Duodenal mucosa (tissue), 2 donors: ENCODE measurements at regions not wholly inside any gene's neighbourhood (a gene's known extent, or its start where the extent isn't known, plus 50 kb on each side); places are given as distances from the start of the nearest gene placed in this dataset.

ENCODE experiments used
- H3K27ac ChIP-seq: one replicate; pipeline ENCODE4 v1.7.0; 2013; ENCODE audit warnings: low read depth, low read length
- H3K27me3 ChIP-seq, 2 donors: one replicate each; pipeline ENCODE4 v1.7.0; 2013; ENCODE audit warnings: low read length in 2 of 2, control low read depth in 1 of 2; ENCODE audit not compliant: insufficient read depth in 2 of 2, control insufficient read depth in 1 of 2
- H3K36me3 ChIP-seq, 2 donors: one replicate each; pipeline ENCODE4 v1.7.0; 2013; ENCODE audit warnings: low read length in 2 of 2, control low read depth in 1 of 2; ENCODE audit not compliant: insufficient read depth in 2 of 2, control insufficient read depth in 1 of 2
- H3K4me1 ChIP-seq, 2 donors: one replicate each; pipeline ENCODE4 v1.7.0; 2013; ENCODE audit warnings: low read length in 2 of 2, control low read depth in 1 of 2; ENCODE audit not compliant: insufficient read depth in 2 of 2, control insufficient read depth in 1 of 2
- H3K4me3 ChIP-seq, 2 donors: one replicate each; pipeline ENCODE4 v1.7.0; 2013; ENCODE audit warnings: low read length in 2 of 2, low read depth in 1 of 2
- H3K9ac ChIP-seq, 2 donors: one replicate each; pipeline ENCODE4 v1.7.0; 2013; ENCODE audit warnings: low read length in 2 of 2, low read depth in 1 of 2
- H3K9me3 ChIP-seq, 2 donors: one replicate each; pipeline ENCODE4 v1.7.0; 2013; ENCODE audit warnings: low read length in 2 of 2, control low read depth in 1 of 2; ENCODE audit not compliant: control insufficient read depth in 1 of 2

DNA sequence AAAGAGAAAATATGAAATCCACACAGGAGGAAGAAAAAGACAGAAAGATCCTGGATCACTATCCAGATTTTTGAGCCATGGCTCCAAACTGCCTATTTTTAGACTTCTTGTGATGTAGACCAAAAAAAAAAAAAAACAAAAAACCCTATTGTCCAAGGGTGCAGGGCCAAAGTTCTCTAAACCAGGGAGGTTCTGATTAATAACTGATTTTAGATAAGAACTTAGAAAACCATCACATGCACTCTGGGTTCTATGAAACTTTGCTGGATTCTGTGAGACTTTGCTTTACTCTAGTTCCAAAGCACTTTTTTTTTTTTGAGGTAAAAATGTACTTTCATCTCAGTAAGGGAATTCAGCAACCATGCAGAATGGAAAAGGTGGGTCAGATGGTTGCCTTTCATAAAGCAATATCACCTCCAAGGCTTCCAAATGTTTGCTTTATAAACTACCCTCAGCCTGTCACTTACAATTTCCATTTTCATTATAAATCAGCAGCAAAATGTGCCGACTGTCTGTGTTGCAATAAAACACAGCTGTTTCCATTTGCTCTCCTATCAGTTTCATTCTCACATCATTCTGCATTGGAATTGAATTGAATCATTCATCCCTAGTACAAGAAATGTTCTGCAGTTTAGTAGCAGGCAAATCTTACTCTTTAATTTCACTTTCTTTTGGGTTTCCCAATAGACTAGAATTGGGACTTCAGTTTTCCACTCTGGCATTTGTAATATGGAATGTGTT is 1584.3 kb upstream of the RAG2 start:
- Histone ChIP-seq H3K9me3 (no peaks in the 10 kb centered on the region), H3K27me3 (no peaks in the 10 kb centered on the region), H3K9ac (no peak overlapping the region), H3K27ac (no peak overlapping the region), H3K4me3 (no peak overlapping the region), H3K36me3 (no peaks in the 10 kb centered on the region), H3K4me1 (peaks cover 2 to 18% of the 10 kb centered on the region in 2 donors)

- no peak overlapping the region for H3K27ac ChIP-seq
- no peaks in the 10 kb centered on the region for H3K9me3 ChIP-seq
- H3K9ac ChIP-seq: no peak overlapping the region
- no peaks in the 10 kb centered on the region for H3K36me3 ChIP-seq
- H3K4me3 ChIP-seq: no peak overlapping the region
- no peaks in the 10 kb centered on the region for H3K27me3 ChIP-seq
- H3K4me1 ChIP-seq: peaks cover 2 to 7% of the 10 kb centered on the region in 2 donors
These were observed 1578.8 kb upstream of the RAG2 start for GRCh38 chr11:38176686-38177322.

DNA sequence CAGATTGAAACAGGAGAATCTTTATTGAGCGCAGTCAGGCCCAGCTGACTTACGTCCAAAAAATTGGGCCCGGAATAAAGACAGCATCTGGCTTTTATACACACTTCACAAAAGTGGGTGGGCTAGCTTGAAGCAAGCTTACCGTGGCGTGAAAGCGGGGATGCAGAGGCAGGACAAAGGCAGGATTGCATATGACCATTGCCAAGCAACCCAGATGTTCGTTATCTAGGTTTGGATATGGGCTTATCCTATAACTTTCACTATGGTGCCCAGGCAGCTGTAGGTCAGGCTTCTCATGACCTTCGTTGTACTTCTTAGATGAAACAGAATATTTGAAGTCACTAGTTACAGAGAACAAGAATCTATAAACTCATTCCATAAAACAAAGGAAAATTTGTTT is 1575.6 kb upstream of the RAG2 start:
- no peak overlapping the region for H3K4me3 ChIP-seq
- no peak overlapping the region for H3K9ac ChIP-seq
- no peak overlapping the region for H3K27ac ChIP-seq
- H3K4me1 ChIP-seq: no peaks in the 10 kb centered on the region
- no peaks in the 10 kb centered on the region for H3K9me3 ChIP-seq
- no peaks in the 10 kb centered on the region for H3K36me3 ChIP-seq
- H3K27me3 ChIP-seq: no peaks in the 10 kb centered on the region

- Histone ChIP-seq H3K27me3 (no peaks in the 10 kb centered on the region), H3K36me3 (no peaks in the 10 kb centered on the region), H3K9me3 (no peaks in the 10 kb centered on the region), H3K27ac (no peak overlapping the region), H3K9ac (no peak overlapping the region), H3K4me1 (no peaks in the 10 kb centered on the region), H3K4me3 (no peak overlapping the region)
These were observed 1571.2 kb upstream of the RAG2 start for GRCh38 chr11:38169286-38169685.

DNA sequence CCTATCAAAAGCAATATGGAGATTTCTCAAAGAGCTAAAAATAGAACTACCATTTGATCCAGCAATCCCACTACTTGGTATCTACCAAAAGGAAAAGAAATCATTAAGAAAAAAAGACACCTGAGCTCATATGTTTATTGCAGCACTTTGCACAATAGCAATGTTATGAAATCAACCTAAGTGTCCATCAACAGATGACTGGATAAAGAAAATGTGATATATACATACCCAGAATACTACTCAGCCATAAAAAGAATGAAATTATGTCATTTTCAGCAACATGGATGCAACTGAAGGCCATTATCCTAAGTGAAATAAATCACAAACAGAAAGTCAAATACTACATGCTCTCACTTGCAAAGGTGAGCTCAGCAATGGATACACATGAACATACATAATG is 1565.5 kb upstream of the RAG2 start:
- H3K36me3 ChIP-seq: no peaks in the 10 kb centered on the region
- no peak overlapping the region for H3K9ac ChIP-seq
- H3K4me3 ChIP-seq: no peak overlapping the region
- no peak overlapping the region for H3K27ac ChIP-seq
- no peaks in the 10 kb centered on the region for H3K27me3 ChIP-seq
- H3K4me1 ChIP-seq: no peaks in the 10 kb centered on the region
- H3K9me3 ChIP-seq: no peaks in the 10 kb centered on the region

DNA sequence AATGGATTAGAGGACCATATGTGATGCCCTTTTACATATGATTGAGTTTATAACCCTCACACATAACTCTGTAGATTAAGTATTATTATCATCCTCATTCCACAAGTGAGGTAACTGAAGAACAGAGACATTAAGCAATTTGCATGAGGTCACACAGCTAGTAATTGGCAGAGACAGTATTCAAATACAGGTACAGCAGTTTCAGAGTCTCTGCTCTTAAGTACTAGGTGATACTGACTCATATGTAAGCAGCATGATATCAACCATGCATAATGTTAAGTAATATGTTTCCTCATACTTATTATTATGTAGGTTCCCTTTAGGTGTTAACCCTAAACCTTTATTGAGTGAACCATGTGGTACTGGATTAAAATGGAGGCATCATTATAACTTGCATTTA is 1562.4 kb upstream of the RAG2 start:
- H3K27me3 ChIP-seq: no peaks in the 10 kb centered on the region
- no peaks in the 10 kb centered on the region for H3K36me3 ChIP-seq
- no peak overlapping the region for H3K4me3 ChIP-seq
- H3K4me1 ChIP-seq: no peaks in the 10 kb centered on the region
- H3K9ac ChIP-seq: no peak overlapping the region
- no peak overlapping the region for H3K27ac ChIP-seq
- no peaks in the 10 kb centered on the region for H3K9me3 ChIP-seq

DNA sequence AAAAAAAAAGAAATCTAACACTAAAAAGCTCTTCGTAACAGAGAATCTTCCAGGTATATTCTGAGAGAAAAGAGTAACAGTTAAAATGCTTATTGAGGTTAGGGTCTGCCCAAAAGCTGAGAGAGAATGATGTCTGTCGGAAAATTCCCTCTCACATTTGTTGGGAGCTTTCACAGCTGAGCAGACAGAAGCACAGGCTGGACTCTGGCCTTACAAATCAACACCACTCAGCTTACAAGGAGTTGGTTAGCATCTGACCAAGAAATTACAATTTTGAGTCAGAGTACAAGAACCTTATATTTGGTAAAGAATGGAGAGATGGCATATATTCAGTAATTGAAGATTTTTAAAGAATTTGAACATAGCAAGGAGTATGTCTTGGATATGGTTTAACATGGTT is 1561.0 kb upstream of the RAG2 start:
- H3K27ac ChIP-seq: no peak overlapping the region
- H3K27me3 ChIP-seq: no peaks in the 10 kb centered on the region
- H3K9ac ChIP-seq: no peak overlapping the region
- no peaks in the 10 kb centered on the region for H3K4me1 ChIP-seq
- no peaks in the 10 kb centered on the region for H3K36me3 ChIP-seq
- H3K9me3 ChIP-seq: no peaks in the 10 kb centered on the region
- H3K4me3 ChIP-seq: no peak overlapping the region

GRCh38 chr11:38156495-38157146 is 1558.6 kb upstream of the RAG2 start:
- Histone ChIP-seq H3K4me3 (no peak overlapping the region), H3K27me3 (no peaks in the 10 kb centered on the region), H3K9me3 (no peaks in the 10 kb centered on the region), H3K27ac (no peak overlapping the region), H3K4me1 (no peaks in the 10 kb centered on the region), H3K36me3 (no peaks in the 10 kb centered on the region), H3K9ac (no peak overlapping the region)

DNA sequence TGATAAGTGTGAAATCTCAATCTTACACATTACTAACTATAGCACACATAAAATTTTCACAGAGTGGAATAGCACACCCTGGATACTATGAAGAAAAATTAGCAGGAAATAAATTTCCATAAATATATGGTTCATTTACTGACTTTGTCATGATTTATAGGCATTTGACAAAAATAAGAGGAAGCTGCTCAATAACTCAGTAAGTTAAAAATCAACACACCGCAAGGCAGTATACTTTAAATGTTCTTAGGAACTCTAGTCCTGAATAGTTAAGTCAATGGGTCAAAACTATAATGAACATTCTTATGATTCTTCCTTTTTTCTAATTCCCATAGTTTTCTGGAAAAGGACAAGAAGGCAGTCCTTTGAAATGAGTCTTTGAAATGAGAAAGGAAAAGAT is 1557.8 kb upstream of the RAG2 start:
- H3K27ac ChIP-seq: no peak overlapping the region
- no peaks in the 10 kb centered on the region for H3K9me3 ChIP-seq
- no peak overlapping the region for H3K4me3 ChIP-seq
- no peak overlapping the region for H3K9ac ChIP-seq
- no peaks in the 10 kb centered on the region for H3K4me1 ChIP-seq
- no peaks in the 10 kb centered on the region for H3K36me3 ChIP-seq
- H3K27me3 ChIP-seq: no peaks in the 10 kb centered on the region

- no peaks in the 10 kb centered on the region for H3K27me3 ChIP-seq
- H3K9me3 ChIP-seq: no peaks in the 10 kb centered on the region
- no peaks in the 10 kb centered on the region for H3K4me1 ChIP-seq
- no peaks in the 10 kb centered on the region for H3K36me3 ChIP-seq
- no peak overlapping the region for H3K4me3 ChIP-seq
- H3K9ac ChIP-seq: no peak overlapping the region
- H3K27ac ChIP-seq: no peak overlapping the region
These were observed 1555.9 kb upstream of the RAG2 start for GRCh38 chr11:38153985-38154384.
